Suppressor macrophage (primary cell): ENCODE measurements at regions not wholly inside any gene's neighbourhood (a gene's known extent, or its start where the extent isn't known, plus 50 kb on each side); places are given as distances from the start of the nearest gene placed in this dataset.

Experiments used
- DNase-seq, 4 experiments: peaks; one replicate each; pipeline ENCODE4 v3.0.0-alpha.2; 2020 to 2022

DNA sequence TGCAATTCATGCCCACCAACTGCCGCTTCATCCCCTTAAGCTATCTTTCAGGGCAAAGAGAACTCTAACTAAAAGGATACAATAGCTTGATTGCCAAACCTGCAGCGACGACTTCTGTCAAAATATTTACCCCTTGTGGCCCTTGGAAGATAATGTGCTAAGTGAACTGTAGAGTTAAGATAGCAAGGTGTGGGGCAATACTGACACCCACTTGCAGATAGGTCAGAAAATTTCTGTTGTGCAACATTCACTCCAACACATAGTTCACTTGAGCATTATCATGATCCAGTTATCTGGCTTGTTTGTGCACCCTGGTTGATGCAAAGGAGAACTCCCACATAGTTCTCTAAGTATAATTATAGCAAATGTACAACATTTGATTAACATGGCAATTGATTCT, 55.6 kb downstream of the RHOXF2B start:
- DNase-seq, result peak in 1 of 4 experiments; percentile 22

- DNase-seq, result no peak
Measured at GRCh38 chrX:120020305-120020704, 57.2 kb downstream of the RHOXF2B start.

DNA sequence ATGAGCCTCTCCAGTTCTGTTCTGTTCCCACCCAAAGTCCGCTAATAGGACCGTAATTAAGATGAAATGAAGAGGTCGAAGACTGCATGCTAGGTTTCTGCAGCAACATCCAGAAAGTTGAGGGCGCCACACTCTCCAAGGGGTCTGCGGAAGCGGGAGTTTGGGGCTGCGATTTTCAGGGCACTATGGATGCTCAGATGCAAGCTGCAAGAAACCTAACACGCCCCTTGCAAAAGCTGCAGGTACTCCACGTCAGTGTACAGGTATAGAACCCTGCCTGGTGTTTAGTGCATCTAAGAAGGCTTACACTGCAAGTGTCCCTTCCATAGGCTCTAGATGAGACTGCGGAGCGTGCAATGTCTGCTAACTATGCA, 61.4 kb downstream of the RHOXF2B start:
- no peak for DNase-seq

- peak in 1 of 4 experiments; percentile 20 for DNase-seq
Measured at GRCh38 chrX:120015145-120016067, 62.1 kb downstream of the RHOXF2B start.

DNA sequence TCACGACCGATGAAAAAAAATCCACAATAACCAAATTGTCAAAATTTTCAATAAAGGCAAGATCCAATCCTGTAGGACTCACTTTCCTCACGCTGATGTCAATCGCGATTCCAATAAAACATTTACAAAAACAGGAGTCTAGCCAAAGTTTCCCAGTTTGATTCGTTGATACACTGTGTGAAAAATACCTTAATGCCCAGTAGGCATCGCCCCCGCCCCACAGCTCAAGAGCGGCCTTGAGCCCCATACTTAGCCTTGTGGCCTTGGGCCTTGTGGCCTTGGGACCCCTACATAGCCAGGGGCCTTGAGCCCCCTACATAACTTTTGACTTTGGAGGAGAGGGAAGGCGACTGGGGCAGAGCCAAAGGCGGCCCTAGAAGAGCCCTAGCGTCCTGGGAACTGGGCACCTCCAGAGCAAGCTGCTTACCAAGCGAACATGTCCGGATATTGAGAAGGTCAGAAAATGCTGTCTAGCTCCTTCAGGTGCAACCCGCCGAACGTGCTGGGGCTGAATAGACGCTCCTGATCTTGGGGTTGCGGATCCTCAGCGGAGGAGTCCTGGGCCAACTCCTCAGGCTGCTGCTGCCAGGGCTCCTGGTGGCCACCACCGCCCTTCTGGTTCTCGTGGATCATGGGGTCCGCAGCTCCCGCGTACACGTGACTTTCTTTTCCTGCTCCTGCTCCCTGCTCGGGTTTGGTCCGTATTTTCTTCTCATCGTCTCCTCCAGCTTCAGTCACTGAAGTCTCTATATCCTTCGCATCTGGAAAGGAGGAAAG, 62.9 kb downstream of the RHOXF2B start:
- DNase-seq, result no peak

GRCh38 chrX:120001787-120002186, 58.2 kb upstream of the NKAP start:
- no peak for DNase-seq

DNA sequence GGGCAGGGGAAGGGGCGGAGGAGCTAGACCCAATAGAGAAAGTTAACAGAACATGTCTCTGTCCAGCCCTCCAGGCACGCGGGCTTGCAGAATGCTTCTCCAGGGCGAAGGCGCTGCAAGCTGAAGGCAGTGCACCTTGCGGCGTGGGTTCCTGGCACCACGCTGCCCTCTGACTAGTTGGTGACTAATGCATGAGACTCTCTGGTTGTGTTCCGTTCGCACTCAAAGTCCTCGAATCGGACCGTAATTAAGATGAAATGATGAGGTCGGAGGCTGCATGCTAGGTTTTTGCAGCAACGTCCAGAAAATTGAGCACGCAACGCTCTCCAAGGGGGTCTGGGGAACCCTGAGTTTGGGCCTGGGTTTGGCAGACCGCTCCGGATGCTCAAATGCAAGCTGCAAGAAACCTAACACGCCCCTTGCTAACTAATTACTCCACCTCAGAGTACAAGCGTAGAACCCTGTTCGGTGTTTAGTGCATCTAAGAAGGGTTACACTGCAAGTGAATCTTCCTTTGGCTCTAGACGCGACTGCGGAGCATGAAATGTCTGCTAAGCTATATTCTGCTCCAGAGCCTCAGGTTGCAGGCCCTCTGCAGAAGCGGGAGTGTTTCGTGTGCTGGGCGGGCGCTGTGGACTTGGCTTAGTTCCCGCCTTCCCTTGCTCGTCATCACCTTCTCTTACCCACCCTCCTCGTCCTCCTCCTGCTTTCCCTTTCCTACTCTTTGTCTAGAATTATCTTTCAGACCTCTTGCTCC, 57.1 kb upstream of the NKAP start:
- peak; percentile 4 to 29 (median 14) for DNase-seq

- DNase-seq, result no peak
Measured at GRCh38 chrX:119999087-119999634, 55.6 kb upstream of the NKAP start.

DNA sequence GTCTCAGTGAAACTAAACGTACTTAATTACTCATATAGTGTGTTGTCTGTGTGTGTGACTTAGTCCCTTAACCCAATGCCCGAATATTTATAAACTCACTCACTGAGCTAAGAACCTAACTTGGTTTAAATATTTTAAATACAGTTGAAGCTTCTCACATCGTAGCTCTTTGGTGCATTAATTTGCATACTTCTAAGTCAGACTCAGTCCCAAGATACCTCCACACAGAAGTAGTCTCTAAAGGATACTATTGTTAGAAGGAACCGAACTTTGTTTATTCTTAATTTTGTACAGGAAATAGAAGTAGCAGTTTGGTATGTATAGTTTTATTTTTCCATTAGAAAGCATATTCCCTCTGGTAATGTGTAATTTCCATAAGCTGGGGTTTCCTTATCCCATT, 54.0 kb upstream of the NKAP start:
- DNase-seq, result no peak

DNA sequence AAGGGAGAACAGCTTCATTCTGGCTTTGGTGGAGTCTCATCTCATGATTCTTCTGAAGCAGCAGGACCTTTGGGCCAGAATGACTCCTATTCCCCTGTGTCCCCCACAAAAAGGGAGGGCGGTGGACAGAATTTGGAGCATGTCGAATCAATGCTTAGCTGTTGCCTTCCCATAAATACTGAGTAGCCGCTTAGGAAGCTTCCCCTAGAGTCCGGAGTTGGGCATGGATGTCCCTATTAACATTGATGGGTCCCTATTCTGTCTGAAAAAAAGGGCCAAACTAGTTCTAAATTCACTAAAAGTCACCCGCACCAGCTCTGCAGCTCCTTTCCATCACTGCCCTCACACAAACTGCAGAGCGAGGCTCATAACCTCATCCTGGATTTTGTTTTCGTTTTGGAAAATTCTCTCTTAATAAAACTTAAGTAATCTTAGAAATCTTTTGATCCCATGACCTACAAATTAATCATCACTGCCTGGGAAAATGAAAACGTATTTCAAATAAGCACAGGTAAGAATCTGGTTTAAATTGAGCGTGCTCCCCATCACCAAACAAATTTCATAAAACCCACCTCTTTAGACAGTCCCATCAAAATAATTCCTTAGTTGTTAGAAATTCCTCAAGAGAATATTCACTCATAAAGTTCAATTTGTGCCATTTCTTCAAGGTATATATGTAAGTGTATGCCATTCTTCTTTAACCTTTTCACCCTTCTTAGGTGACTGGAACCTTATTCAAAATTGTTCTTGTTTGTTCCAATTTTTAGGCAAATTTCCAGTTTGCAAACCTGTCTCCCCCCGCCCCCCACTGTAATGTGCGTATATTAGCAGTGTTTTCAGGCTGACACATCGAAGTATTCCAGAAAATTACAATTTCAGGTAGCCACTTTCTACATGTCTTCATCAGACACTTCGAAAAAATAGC, 53.3 kb upstream of the NKAP start:
- no peak for DNase-seq

- DNase-seq, result no peak
Measured at GRCh38 chrX:119996069-119996468, 52.5 kb upstream of the NKAP start.
